ENCODE measurements at regions not wholly inside any gene's neighbourhood (a gene's known extent, or its start where the extent isn't known, plus 50 kb on each side); places are given as distances from the start of the nearest gene placed in this dataset.

DNA sequence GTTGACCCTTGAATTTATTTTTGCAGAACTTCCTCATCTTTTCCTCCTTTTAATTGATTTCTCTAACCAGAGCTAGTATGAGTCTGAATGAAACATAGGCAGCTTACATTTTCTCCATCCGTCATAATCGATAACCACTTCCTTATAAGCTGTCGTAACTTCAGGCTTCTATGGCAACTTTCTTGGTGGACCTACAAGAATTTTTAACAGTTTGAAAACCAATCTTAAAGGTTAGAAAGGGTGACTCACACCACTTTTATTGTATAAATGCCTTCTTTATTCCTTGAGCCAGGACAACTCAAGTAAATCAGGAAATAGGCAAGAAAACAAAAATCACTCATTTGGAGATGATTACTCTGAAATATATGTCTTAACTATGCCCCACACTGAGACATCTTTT is 105.7 kb upstream of the KL start:
- ChIA-PET CTCF (interaction anchor here (0.7 to 1.8 kb wide), 5 partner anchors 10 to 323 kb away, joined by 3 to 8 read pairs (median 3); no protein-coding TSS in a partner anchor), POLR2A (interaction anchor here (1.3 kb wide), 1 partner anchor 324 kb away, joined by 4 read pairs; the partner anchor contains the start of gene PDS5B)
- no peak overlapping the region for H3K4me3 ChIP-seq (ENCODE audit: low read depth, low read length)
- TF ChIP-seq CTCF (IDR thresholded peaks at IDR 0.05; ENCODE audit: insufficient read depth, low read length, missing control alignments) = no peak
- no peak for DNase-seq (ENCODE audit: low read depth, low spot score)

GRCh38 chr13:32911506-32911905 is 104.7 kb upstream of the KL start:
- H3K4me3 ChIP-seq (ENCODE audit: low read depth, low read length) = no peak overlapping the region
- ChIA-PET CTCF (interaction anchor here (0.5 to 1.8 kb wide), 7 partner anchors 9 to 296 kb away, joined by 3 to 8 read pairs (median 3); no protein-coding TSS in a partner anchor), POLR2A (interaction anchor here (1.3 kb wide), 1 partner anchor 325 kb away, joined by 4 read pairs; the partner anchor contains the start of gene PDS5B)
- DNase-seq (ENCODE audit: low read depth, low spot score) = peak; percentile 21
- peak; percentile 39 for TF ChIP-seq CTCF (IDR thresholded peaks at IDR 0.05; ENCODE audit: insufficient read depth, low read length, missing control alignments)

GRCh38 chr13:32914686-32915085 is 101.5 kb upstream of the KL start:
- ChIA-PET CTCF (no interaction called here), POLR2A (no interaction called here)
- no peak for TF ChIP-seq CTCF (IDR thresholded peaks at IDR 0.05; ENCODE audit: insufficient read depth, low read length, missing control alignments)
- no peak overlapping the region for H3K4me3 ChIP-seq (ENCODE audit: low read depth, low read length)
- no peak for DNase-seq (ENCODE audit: low read depth, low spot score)

- ChIA-PET POLR2A (no interaction called here), CTCF (no interaction called here)
- TF ChIP-seq CTCF (IDR thresholded peaks at IDR 0.05; ENCODE audit: insufficient read depth, low read length, missing control alignments) = no peak
- H3K4me3 ChIP-seq (ENCODE audit: low read depth, low read length) = no peak overlapping the region
- no peak for DNase-seq (ENCODE audit: low read depth, low spot score)
Measured at GRCh38 chr13:32917504-32917903, 98.7 kb upstream of the KL start.

GRCh38 chr13:32923725-32924124 is 92.5 kb upstream of the KL start:
- no peak for DNase-seq (ENCODE audit: low read depth, low spot score)
- ChIA-PET CTCF (no interaction called here), POLR2A (no interaction called here)
- no peak overlapping the region for H3K4me3 ChIP-seq (ENCODE audit: low read depth, low read length)
- TF ChIP-seq CTCF (IDR thresholded peaks at IDR 0.05; ENCODE audit: insufficient read depth, low read length, missing control alignments) = no peak

- DNase-seq (ENCODE audit: low read depth, low spot score) = no peak
- ChIA-PET POLR2A (no interaction called here), CTCF (interaction anchor here (0.8 to 1.2 kb wide), 2 partner anchors 9 to 13 kb away, joined by 3 read pairs; no protein-coding TSS in a partner anchor)
- H3K4me3 ChIP-seq (ENCODE audit: low read depth, low read length) = no peak overlapping the region
- no peak for TF ChIP-seq CTCF (IDR thresholded peaks at IDR 0.05; ENCODE audit: insufficient read depth, low read length, missing control alignments)
Measured at GRCh38 chr13:32924886-32925285, 91.3 kb upstream of the KL start.

Measured in AG04449 (cell line).